SW480 (cell line): ENCODE measurements at regions not wholly inside any gene's neighbourhood (a gene's known extent, or its start where the extent isn't known, plus 50 kb on each side); places are given as distances from the start of the nearest gene placed in this dataset.

Source experiments
- DNase-seq: peaks from one replicate; pipeline ENCODE4 v3.0.0-alpha.2; 2016; ENCODE audit warnings: low spot score

DNA sequence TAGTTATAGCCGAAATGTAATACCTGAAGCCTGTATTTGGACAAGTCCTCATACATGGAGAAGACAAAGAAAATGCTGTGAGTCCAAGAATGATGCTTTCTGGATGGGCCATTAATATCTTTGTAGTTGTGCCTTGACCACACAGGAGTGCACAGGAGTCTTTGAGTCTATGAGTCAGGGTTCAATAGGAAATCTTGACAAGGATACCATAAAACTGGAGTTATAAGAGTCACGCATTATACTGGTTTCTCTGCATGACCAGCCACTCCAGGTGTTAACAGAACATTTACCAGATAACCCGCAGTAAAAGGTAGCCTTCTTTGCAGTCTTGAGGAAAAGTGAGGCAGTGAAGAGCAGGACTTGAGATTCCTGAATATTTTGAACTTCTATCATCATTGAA lies 464.6 kb upstream of the PKN2 start:
- DNase-seq = no peak

DNA sequence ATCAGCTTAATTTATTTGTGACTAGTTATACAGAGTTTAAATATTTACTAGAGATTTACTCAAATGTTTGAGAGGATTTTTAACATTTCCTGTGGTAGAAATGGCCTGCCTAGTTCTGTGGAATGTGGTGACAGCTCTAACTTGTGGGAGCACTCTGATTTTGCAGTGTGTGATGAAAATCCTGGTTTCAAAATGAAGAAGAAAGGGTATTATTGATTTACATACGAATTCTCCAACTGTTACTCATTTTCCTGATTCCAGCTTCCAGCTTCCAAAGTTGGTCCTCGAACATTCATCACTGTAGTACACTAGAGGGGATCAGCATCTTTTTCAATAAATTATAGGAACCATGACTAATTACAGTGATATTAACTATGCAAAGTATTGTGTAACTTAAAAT lies 462.7 kb upstream of the PKN2 start:
- no peak for DNase-seq

DNA sequence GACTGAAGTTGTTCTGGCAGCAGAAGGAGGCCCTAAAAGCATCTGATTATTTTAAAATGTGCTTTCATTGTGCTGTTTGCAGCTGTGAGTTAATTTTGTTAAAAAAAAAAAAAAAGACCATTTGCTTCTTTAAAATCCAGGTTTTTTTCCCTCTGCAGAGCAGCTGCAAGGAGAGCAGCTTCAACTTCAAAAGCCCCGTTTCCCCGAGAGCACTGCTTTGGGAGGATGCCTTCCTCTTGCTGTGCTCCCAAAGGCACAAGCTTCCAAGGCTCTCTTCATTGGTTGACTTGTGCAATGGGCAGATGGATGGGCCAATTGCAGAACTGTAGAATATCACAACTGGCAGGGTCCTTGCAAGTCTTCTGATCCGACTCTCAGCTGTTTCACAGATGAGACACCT lies 459.2 kb upstream of the PKN2 start:
- DNase-seq = no peak

DNA sequence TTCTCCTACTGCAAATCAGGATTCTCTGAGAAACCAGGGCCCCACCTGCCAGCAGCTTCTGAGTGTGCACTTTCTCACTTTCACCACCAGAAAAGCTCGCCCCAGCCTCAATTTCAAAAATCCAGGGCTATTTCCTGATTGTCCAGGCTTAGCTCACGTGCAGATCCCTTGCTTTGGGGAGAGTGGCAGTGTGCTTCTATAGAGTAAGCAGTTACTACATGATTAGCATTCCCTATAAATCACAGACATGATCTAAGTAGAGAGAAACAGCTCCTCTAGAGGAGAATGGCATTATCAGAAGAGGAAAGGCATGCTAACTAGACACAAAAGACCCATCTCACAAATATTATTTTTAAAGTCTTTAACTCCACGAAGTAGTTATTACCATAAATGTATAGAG lies 456.0 kb upstream of the PKN2 start:
- peak; percentile 3 for DNase-seq

DNA sequence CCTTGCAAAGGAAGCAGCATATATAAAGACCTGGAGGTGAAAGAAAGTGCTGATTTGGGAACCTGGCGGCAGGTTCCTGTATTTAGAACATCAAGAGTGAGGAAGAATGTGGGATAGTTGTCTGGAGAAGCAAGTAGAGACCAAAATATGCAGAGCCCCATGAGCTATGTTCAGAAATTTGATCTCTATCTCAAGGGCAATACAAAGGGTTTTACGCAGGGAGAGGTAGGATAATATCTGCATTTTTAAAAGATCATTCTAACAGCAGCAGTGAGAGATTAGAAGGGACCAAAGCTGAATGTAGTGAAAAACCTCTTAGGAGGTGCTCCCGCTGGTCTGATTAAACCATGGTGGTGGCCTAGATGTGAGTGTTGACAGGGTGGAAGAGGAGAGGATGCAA lies 453.9 kb upstream of the PKN2 start:
- no peak for DNase-seq

DNA sequence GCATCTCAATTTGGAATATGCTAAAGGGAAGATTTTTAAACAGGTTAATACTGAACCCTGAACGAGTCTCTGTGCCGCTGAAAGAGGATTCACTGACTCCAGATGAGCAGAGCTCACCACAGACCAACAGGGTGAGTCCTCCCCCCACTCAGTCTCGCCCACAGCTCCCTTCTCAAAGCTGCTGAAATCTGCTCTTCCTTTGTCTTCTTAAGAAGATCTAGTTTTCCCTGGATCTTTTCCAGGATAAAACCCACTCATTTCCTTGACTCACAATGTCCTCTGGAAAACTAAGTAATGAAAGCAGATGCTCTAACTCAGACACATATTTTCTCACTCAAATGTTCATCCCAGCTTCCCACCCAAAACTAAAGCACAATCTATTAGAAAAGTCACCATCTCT lies 447.0 kb upstream of the PKN2 start:
- no peak for DNase-seq

DNA sequence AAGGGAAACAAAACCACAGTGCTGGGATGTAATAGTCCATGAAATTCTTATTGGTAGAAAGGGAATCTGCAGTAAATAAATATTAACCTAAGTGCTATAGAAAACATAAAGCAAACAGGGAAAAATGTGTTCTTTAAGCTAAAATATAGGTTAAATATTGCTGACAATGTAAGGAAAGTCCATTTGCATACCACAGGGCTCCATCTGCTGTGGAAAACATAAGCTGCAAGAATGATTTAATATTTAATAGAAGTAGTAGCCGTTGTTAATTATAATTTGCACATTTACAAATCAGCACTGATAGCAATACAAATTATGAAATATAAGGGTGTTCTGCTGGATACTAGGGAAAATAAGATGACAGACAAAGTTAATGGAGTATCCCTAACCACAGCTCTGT lies 444.9 kb upstream of the PKN2 start:
- no peak for DNase-seq

DNA sequence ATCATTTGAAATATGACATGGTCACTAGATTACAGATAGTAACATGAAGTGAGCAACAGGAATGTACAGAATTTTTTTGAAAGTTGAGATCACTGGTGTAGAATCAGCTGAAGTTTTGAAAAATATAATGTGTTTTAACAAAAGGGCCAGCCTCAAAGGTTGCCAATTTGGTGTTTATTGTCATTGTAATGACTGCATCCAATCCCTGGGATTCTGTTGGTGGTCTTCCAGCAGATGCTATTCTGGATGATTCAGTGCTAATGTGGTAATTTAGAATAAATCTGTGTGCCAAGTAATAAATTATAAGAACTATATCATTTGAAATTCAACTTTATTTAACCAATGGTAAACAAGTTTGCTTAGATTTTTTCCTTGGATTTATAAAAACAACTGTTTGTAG lies 436.4 kb upstream of the PKN2 start:
- no peak for DNase-seq

DNA sequence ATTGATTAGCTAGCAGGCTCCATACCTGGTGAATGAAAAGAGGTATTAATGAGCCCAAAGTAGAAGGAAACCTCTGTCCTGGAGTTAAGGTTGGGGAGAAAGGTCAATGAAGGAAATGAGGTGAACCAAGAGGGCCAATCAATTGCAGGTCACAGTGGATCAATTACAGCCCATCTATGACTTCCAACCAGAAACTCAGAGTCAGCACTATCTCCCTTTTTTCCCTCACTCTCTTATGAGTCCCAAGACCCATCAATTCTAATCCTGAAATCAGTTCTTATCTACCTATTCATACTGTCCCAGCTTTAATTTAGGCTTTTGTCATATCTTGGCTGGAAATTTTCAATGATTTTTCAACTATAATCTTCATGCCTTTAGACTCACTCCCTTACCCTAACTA lies 433.2 kb upstream of the PKN2 start:
- DNase-seq = no peak

DNA sequence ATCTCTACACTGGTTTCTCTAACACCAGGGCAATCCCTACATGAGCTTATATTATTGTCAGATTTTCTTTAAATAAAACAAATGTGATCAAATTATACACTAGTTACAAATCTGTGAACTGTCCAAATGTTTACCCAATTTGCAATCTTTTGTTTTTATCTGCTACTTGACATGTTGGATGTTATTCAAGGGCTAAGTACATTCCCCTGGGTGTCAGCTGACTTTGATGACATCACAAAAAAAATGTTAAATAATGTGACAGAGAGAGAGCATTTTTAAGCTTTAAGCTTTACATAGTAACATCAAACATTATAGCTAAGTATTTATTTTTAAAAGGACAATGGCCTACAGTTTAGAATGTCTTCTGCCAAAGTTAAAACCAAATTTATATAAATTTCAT lies 431.3 kb upstream of the PKN2 start:
- DNase-seq = no peak

DNA sequence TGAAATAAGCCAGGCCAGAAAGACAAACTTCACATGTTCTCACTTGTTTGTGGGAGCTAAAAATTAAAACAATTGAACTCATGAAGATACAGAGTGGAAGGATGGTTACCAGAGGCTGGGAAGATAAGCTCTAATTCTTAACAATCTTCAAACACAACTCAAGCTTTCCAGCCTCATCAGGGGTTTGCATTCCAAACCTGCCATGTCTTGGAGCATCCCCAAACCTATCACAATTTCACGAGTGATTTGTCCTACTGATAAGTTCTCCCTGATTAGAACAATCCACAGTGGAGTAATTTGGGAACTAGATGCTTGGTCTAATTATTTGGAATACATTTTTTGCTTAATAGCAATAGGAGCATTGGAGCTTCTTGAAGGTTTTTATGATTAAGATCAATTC lies 418.5 kb upstream of the PKN2 start:
- DNase-seq = no peak

DNA sequence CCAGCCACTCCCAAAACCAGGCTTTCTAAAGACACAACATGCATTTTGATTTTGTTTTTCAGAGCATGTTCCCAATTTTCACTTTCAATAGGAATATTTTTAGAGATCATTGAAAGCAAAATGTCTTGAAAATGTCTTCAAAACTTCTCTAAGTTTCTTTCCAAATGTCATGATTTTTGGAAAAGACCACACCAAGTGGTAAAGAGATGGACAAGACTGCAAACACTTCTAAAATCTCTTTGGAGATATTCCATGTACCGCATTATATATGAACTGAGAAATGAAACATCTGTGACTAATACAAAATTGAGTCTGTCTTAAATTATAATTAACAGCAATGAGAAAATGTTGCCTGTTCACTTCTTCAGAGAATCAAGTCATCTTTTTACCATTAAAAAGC lies 418.0 kb upstream of the PKN2 start:
- no peak for DNase-seq

DNA sequence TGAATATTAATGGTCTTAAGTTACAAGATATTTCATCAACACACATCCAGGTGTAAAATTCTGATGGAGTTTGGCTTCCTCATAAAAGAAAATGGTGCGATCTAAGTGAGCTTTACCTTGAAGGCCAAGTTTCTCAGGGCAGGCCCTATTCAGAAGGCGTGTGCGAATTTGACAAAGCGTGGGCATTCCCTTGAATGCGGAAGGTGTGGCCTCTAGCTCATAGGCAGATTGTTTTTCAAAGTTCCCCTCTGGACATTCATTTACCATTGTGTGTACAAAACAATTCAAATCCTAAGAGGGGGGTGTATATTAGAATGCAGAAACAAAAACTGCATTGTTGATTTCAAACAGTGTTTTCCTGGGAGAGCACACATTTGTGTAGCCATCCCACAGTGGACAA lies 411.9 kb upstream of the PKN2 start:
- DNase-seq = no peak

DNA sequence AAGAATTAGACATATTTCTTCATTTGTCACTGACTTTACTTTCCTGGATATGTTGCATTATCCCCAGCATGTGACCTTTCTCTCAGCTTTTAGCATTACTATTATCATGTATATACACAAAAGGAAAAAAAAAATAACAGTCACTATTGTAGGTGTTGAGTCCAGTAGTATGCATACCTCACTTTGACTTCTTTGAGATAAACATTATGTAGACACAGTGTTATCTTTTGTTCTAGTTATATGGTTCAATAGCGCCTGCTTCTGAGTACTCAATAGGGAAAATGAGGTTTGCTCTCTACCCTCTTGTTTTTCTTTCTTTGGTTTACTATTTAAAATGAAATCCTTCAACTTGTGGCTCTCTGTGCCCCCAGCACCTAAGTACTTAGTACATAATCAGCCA lies 409.6 kb upstream of the PKN2 start:
- no peak for DNase-seq

DNA sequence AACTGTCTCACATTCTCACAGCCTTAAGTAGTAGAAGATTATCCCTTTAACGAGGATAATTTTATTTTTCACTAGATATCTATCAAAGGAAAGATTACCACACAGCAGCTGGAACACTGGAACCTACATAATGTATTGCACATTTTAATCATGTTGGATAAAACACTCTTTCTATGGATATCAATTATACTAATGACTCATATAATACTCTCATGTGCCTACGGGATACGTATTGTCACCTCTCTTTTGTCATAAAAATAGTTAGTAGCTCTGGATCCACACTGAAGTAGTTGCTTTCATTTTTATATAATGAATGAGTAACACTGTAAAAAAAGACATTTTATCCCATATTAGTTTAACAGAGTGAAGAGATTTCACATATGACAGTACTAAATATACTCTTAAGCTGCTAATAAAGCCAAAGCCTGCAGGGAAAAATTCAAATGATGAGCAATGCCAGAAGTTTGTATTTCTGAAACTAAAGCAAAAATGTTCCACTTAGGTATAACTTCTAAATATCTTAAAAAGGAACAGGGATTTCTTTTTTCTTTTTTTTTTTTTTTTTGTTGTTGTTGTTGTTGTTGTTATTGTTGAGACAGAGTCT lies 408.7 kb upstream of the PKN2 start:
- no peak for DNase-seq

DNA sequence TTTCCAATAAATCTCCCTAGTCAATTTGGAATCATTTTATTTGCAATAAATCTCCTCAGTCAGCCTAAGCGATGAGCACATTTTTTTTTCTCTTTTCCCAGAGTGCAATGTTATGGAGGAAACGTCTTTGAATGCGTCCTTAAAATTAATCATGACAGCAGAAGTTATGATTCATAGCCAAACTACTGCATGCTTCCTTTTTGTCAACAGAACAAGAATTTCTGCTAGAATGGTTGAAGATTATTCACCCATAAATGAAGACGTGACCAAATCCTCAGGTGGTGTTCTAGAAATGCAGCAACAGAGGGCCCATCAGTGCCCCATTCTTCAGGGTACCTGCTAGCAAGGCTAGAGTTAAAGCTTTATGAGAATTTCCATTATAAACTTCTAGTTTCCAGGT lies 407.9 kb upstream of the PKN2 start:
- no peak for DNase-seq

DNA sequence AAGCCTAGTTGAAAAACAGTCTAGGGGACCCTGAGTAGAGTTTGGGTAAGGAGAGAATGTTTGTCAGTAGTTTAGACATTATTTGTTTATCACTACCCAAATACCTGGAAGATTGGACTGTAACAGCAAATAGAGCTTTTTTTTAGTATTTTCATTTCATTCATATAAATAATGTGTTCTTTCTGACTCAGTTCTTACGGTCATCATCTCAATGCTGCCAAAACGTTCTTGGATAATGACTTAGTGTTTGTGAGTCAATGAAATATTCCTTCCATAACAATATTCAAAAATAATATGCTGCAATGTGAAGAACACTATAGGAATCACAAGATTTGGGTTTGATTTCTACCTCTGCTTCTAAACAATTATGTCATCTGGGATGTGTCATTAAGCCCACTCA lies 400.0 kb upstream of the PKN2 start:
- no peak for DNase-seq

DNA sequence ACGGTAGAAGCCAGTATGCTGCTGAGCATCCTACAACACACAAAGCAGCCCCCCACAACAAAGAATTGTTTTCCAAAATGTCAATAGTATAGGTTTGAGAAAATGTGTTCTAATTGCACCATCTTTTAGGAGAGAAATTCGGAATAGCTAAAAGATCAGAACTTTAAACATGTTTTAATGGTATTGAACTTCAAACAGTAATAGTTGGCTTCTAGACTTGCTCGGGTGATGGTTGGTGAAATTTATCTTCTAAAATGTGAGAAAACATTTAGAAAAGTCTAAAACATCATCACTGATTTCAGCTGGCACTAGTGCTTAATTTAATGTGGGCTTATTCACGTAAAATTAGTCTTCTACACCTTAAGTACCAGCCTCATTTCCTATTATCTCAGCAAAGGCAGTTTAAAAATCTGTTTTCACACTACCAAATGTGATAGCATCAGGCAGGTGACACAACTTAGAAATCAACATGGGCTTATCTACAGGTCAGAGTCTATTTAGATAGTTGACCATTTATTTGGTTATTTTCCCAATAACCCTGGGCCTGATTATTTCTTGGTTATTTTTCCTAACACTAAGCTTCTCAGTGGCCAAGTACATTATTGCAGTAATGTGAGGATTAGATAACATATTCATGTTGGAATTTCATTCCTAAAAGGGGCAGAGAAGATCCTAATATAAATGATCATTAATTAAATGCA lies 399.3 kb upstream of the PKN2 start:
- no peak for DNase-seq

DNA sequence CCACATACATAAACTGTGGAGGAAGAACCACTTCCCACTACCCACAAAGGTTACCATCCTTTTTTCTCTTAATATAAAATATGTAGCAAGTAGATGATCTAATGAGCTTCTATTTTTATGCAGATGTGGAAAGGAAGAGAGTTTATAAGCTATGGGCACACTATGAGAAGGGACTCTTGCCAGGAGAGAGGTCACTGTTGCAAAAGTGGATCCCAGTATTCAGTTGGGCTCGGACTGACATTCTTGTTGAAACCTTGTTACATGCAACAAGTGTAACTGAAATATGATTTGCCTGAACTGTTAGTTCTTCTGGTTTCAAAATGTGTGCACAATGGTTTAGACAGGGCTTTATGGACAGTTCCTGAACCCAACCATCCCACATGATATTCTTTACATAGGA lies 397.4 kb upstream of the PKN2 start:
- DNase-seq = no peak

DNA sequence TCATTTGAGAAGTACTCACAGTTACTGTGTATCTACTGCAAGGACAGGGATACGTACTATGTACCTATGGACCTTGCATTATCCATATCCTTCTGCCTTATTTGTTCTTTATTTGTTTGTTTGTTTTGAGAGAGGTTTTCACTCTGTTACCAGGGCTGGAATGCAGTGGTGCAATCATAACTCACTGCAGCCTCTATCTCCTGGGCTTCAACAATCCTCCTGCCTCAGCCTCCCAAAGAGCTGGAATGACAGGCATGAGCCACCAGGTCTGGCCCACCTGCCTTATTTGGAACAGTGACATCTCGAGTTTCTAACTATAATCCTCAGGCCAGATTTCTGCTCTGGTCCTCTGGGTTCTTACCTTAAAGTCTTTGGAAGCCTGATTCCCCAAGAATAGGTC lies 395.5 kb upstream of the PKN2 start:
- DNase-seq = no peak

DNA sequence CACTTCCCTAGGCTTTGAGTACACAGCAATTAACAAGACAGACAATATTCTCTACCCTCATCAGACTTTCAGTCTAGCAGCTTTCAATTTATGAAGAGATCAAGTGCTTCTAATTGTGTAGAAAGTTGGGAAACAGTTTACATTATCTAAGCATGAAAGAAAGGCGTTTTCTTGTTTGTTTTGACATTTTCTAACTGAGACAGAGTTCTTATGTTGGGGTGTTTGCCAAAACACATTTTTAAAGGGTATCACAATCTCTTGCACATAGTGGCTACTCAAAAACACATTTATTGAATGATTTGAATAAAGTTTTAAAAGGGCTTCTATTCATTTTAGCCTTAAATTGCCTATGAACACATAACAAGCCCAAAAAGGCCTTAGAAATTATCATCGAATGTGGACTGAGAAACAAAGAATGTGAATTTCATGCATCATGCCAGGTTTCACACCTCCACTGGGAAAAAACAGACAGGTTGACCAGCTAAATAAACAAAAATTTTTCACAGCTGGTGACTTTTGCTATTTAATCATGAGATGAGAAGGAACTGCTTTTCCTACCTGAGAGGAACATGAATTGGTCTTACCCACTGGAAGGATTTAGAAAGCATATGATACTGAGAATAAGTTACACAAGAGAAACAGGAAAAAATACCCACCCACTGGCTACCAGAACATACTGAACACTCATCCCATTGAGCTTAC lies 394.5 kb upstream of the PKN2 start:
- DNase-seq = no peak

DNA sequence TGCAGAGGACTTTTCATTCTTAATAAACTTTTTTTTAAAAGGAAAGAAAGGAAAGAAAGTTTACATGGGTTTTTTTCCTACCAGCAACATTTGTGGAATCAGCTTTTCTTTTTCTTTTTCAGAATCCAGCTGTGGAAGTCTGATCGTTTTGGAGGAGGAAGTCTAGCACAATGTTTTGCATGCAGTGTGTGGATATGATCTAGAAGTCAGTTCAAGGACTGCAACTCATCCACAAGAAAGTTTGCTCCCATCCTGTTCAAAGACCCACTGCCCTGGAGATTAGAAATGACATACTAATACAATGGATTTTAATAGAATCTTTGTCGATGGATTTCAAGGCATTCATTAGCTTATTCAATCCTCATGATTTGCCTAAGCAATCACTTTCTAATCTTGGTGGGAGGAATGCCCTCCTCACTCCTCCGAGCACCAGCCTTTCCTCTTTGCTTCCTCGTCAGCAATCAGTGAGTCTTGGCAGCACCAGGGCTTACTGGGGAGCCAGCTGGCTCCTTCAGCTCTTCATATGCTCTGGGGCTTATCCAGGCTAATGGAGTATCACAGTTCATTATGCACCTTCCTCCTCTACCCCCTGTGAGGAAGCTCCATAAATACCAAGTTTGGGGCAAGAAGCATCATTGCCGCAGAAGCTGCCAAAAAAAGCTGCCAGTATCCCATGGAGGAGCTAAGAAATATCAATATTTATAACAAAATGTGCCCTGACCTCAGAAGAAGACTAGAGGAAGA lies 392.3 kb upstream of the PKN2 start:
- DNase-seq = no peak

DNA sequence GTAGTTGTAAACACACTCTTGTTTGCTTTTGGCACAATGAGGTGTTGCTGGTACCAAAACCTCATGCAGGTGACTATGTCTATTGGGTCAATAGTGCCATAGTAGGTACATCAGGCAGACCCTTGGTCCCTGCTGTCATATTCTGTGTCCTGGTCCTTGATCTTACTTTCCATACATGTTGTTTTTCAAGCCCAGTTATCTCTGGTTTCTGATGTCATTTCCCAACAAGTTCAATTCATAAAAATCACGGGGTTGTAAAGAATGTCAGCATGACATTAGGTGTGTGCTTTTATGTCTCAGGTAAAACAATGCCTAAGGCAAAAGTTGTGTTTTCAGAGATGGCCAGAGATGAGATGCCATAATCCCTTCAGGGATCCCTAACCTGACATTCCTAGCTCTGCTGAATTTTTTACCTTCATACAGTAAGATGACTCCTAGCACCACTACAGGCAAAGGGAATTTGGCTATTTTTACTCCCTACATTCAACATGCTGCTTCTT lies 390.3 kb upstream of the PKN2 start:
- no peak for DNase-seq
